ENCODE measurements at regions not wholly inside any gene's neighbourhood (a gene's known extent, or its start where the extent isn't known, plus 50 kb on each side); places are given as distances from the start of the nearest gene placed in this dataset.
"Not testable (repeated sequence)": the region's sequence is repeated elsewhere in the genome, so short reads cannot be mapped to it uniquely, and the experiment has no call there.

DNA sequence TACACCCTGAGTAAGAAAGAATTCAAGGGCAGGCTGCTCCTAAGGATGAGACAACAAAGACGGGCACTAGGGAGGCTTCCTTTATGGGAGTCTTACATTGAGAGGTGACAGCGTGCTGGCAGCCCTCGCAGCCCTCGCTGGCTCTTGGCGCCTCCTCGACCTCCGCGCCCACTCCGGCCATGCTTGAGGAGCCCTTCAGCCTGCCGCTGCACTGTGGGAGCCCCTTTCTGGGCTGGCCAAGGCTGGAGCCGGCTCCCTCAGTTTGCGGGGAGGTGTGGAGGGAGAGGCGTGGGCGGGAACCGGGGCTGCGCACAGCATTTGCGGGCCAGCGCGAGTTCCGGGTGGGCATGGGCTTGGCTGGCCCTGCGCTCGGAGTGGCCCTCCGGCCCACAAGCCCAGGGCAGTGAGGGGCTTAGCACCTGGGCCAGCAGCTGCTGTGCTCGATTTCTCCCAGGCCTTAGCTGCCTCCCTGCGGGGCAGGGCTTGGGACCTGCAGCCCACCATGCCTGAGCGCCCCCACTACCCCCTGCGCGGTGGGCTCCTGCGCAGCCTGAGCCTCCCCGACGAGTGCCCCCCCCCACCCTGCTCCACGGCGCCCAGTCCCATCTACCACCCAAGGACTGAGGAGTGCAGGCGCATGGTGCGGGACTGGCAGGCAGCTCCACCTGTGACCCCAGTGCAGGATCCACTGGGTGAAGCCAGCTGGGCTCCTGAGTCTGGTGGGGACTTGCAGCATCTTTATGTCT, 75.3 kb downstream of the BARX1 start:
- DNase-seq (ENCODE audit: low read depth in 1 of 2, low spot score in 1 of 2), result not testable (repeated sequence)

DNA sequence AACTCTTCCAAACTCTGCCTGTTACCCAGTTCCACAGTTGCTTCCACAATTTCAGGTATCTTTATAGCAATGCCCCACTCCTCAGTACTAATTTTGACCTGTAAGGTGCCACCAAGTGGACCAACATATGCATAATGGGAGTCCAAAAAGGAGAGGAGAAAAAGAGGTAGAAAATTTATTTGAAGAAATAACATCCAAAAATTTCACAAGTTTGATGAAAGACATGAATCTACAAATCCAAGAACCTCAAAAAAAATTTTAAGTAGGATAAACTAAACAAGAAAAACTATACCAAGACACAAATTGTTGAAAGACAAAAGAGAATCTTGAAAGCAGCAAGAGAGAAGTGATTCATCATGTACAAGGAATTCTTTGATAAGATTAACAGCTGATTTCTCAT, 79.8 kb downstream of the BARX1 start:
- no peak for DNase-seq (ENCODE audit: low read depth in 1 of 2, low spot score in 1 of 2)

DNA sequence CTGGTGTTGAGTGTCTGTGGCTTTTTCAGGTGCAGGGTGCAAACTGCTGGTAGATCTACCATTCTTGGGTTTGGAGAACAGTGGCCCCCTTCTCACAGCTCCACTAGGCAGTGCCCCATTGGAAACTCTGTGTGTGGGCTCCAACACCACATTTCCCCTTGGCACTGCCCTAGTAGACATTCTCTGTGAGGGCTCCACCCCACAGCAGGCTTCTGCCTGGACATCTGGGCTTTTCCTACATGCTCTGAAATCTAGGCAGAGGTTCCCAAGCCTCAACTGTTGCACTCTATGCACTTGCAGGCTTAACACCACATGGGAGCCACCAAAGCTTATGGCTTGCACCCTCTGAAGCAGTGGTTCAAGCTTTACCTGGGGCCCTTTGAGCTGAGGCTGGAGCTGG, 80.9 kb downstream of the BARX1 start:
- no peak for DNase-seq (ENCODE audit: low read depth in 1 of 2, low spot score in 1 of 2)

DNA sequence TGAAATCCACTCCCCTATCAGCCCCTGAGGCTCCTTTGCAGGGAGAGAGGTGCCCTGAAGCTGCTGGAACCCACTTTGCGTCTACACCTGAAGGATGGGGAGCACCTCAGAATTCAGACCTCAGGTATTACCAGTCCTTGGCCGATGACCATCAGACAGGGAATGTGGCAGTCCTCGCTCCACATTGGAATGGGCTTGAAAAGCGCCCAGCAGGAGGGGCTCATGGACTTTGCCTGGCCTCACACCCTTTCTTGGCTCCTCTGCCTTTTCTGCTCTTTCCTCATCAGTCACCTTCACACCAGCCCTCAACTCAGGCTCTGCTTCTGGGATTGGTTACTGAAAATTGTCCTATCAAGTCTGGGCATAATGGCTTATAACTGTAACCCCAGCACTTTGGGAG, 83.9 kb downstream of the BARX1 start:
- no peak for DNase-seq (ENCODE audit: low read depth in 1 of 2, low spot score in 1 of 2)

DNA sequence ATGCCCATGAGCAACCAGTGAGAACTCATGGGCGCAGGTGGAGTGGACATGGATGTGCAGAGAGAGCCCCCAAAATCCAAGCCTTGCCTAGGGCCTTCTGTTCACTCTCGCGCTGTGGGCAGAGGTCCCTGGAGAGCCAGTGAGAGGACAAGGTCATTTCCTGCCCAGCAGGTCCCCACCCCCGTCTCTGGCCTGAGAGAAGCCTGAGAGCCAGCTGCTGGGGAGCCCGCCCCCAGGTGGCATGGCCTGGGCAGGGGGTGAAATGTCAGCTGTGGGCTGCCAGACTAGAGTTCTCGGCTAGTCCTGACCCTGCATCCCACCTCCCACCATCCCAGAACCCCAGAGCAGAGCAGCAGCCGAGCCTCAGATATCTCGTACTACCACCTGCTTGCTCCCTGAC, 85.3 kb downstream of the BARX1 start:
- no peak for DNase-seq (ENCODE audit: low read depth in 1 of 2, low spot score in 1 of 2)

DNA sequence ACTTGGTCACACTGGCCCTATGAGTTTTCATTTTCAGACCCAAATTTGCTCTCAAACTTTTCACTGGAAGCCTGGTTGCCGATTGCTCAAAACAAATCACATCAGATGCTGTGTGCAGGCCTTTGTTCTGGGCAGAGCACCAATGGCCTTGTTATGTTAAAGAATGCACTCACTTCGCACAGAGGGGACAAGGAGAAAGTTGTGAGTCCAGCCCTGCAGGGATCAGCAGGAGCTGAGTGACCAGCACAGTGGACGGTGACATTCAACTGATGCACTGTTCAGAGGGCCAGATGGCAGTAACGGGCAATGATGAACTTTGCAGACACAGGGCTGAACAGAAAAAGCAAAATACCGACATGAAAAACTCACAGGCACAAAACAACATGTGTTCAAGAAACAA, 86.1 kb downstream of the BARX1 start:
- DNase-seq (ENCODE audit: low read depth in 1 of 2, low spot score in 1 of 2), result no peak

DNA sequence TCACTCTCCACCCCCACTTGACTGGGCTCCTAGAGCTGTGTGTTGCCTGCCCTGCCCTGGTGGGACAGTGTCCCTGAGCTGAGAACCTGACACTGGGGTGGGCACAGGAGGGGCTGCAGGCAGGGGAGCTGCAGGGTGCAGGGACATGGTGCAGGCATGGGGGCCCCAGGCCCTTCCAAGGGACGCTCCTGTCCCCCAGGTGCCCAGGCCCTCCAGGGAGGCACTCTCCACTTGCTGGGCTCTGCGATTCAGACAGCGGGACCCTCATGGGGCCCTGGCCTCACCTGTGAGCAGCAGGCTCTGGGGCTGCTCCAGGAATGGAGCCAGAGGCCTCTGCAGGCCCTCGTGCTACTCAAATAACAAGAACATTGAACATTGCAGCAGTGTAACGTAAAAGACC, 89.4 kb downstream of the BARX1 start:
- DNase-seq (ENCODE audit: low read depth in 1 of 2, low spot score in 1 of 2), result no peak

DNA sequence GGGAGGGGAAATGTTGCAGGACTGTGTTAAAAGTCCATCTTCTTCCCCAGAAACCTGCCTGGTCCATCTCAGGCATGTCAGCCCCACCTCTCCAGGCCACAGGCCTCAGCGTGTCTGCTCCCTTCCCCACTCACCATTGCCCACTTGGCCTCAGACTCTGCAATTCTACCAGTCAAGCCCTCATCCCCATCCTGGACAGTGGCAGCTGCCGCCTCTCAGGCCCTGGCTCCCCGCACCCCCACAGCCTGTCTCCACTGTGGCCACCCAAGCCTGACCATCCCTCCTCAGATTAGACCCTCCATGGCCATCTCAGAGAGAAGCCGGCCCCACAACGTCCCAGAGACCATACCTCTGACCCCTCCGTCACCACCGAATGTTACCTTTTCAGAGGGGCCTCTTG, 89.9 kb downstream of the BARX1 start:
- DNase-seq (ENCODE audit: low read depth in 1 of 2, low spot score in 1 of 2), result no peak

DNA sequence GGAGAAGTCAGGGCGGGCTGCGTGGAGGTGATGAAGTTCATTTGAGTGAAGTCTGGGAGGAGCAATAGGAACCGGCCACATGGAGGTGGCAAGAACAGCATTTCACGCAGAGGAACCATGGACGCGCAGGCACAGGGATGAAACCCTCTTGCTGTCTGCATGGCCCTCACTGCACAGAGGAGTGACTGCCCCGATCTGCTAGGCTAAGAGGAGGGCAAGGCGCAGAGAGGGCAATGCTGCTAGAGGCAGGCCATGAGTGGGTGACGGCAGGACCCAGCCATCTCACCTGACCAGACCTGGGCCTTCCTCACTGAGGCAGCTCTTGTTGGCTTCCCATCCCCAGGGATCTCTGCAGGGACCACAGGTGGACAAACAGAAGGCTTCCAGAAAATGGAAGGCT, 90.3 kb downstream of the BARX1 start:
- DNase-seq (ENCODE audit: low read depth in 1 of 2, low spot score in 1 of 2), result no peak

DNA sequence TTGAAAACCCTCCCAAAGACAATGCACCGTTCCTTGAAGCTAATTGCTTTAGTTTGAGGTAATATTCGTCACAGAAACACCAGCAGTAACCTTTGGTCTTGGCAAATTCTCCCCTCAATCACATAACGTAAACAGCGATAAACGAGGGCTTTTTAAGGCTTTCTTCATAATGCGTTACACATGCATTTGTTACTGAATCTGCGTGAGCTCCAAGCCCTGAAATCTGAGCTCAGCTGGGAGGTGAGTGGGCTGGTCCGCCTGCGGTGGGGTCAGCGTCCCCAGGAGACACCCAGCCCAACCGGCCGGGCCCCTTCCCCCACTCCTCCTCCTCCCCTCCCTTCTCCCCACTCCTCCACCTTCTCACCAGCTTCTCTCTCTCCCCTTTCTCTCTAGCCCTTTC, 91.1 kb downstream of the BARX1 start:
- no peak for DNase-seq (ENCODE audit: low read depth in 1 of 2, low spot score in 1 of 2)

DNA sequence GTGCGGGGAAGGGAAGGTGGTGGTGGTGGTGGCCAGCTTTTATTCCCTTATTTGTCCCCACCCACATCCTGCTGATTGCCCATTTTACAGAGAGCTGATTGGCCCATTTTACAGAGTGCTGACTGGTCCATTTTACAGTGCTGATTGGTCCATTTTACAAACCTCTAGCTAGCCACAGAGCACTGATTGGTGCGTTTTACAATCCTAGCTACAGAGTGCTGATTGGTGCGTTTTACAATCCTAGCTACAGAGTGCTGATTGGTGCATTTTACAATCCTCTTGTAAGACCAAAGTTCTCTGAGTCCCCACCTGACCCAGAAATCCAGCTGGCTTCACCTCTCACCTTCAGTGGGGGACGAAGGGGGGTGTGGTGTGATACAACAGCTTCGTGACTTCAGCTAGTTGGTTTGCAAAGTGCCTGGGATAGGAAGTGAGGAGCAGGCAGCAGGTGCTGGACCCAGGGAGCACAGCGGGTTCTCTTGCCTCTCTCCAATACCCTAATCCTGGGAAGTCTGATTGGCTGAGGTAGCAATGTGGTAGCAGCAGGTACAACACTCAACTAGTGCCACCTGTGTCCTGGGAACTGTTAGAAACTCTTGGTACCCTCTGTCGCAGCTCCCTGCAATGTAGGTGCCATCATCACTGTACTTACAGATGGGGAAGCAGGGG, 92.1 kb downstream of the BARX1 start:
- DNase-seq (ENCODE audit: low read depth in 1 of 2, low spot score in 1 of 2), result no peak

DNA sequence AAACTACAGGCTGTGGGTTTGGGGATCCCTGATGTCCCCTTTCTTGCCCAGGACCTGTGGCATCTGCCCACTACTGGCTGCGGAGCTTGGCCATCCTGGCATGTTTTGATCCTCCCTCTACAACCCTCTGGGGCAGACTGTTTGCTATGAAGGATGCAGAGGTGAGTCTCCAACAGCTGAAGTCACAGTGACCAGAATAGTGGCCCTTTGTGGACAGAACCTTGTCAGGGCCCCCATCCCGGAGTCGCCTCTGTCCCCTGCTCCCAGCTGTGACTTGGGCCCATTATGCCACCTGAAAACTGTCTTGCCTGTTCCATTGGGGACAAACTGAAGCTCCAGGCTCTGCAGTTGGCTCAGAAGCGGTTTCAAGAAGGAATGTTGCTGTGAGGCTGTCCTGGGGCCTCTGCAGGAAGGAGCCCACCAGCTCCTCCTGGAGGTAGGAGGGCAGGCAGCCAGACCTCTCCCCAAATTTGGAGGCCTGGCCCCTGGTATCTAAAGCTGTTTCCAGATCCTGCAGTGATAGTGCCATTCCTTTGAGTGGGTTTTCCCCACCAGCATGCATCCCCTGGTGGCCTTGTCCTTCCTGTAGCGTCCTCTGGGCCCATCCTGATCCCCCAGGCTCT, 93.3 kb downstream of the BARX1 start:
- no peak for DNase-seq (ENCODE audit: low read depth in 1 of 2, low spot score in 1 of 2)

DNA sequence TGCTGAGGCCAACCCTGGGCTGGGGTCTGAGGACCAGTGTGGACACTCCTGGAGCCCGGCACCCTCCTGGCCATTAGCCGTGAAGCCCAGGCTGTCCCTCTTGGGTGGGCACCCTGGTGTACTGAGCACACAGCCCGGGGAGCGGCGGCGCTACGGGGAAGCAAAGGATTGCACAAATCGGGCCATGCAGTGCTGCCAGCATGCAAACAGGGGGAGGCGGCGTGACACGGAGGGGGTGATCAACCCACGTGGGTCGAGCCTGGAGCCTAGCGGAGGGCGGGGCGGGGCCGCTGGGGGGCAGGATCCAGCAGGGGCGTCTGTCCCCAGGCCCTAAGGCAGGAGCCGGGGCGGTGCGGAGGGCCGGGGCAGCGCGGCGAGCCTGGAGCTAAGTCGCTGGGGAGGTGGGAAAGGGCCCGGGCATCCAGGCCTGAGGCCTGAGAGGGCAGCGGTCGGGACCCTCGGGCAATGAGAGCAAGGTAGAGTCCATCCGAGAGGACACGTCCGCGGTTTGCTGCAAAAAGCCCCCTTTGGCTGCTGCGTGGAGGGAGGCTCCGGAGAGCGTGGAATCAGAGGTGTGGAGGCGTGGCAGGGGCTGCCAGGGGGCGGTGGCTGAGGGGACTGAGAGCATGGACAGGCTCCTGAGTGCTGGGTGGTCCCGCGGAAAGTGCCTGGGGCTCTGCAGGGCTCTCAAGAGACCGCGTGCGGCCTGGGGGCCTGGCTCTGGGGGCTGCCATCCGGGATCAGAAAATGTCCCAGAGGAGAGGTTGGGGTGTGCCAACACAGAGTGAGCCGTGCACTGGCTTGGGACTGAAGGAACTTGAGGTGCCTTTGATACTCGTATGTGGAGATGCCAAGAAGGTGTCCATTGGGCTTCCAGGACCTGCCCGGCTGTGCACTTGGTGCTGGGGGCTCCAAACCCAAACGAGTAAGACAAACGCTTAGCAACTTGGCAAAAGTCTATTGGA, 94.2 kb downstream of the BARX1 start:
- no peak for DNase-seq (ENCODE audit: low read depth in 1 of 2, low spot score in 1 of 2)

DNA sequence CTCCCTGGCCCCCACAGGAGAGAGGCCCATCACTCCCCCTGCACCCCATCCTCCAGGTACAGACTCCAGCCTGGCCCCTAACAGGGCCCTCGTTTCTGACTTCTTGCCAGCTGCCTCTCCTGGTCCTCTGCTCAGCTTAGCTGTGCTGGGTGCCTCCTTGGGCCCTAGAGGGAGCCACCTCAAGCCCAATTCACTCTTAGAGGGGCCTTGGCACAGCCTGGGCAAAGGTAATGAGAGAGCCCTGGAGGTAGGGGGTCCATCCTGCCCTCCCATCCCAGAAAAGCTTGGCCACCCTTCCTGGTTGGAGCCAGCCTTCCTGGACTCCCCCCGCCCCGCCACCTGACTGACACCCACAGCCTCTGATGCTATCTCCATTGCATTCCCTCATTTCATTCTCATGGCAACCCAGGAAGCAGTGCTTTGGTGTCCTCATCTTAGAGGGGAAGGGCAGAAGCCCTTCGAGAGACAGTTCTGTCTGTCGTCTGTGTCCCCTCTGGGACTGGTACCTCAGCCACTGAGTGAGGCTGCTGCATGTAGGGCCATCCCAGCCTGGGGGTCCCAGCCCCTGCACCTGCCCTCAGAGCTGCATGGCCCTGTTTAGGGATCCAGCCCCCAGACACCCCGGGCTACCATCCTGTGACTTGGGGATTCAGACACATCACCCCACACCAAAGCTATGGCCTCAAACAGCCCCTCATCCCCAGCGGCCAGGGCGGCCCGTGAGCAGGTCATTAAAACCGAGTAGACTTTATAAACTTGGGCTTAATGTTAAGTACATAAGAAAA, 95.5 kb downstream of the BARX1 start:
- DNase-seq (ENCODE audit: low read depth in 1 of 2, low spot score in 1 of 2), result no peak

DNA sequence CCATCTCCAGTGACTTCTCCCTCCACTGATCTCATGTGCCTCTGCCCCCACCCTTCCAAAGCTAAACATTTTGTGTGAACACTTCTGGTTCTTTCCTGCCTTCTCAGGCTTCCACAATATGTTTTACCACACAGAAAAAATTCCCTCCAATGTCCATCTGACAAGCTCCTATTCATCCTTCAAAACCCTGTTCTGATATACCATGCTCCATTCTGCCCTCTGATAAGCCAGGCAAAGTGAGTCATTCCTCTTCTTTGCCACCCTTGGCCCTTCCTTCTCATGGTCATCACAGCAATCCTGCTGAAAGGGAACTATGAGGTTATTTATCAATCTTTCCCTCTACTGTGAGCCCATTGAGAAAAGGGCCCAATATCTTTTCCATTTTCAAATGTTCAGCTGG, 97.6 kb downstream of the BARX1 start:
- DNase-seq (ENCODE audit: low read depth in 1 of 2, low spot score in 1 of 2), result no peak

DNA sequence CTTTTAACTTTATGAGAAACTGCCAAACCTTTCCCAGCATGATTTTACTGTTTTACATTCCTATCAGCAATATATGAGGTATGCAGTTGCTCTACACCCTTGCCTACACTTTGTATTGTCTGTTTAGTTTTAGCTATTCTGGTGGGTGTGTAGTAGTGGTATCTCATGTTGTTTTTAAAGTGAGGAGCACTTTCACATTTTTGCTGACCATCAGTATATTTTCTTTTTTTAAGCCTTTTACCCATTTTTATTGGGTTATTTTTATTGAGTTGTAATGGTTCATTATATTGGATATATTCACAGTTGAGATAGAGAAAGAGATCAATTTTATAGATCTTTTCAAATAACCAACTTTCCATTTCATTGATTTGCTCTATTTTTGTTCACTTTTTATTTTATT, 102.4 kb downstream of the BARX1 start:
- DNase-seq (ENCODE audit: low read depth in 1 of 2, low spot score in 1 of 2), result no peak

DNA sequence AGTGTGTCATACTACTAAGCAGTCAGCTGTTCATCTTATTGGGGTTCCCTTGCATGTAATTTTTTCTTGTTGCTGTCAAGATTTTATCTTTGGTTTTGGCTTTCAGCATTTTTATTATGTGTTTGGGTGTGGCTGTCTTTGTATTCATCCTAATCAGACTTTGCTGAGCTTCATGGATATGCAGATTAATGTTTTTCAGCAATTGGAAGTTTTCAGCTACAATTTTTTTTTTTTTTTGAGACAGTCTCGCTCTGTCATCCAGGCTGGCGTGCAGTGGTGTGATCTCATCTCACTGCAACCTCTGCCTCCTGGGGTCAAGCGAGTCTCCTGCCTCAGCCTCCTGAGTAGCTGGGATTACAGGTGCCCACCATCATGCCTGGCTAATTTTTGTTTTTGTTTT, 108.8 kb downstream of the BARX1 start:
- DNase-seq (ENCODE audit: low read depth in 1 of 2, low spot score in 1 of 2), result no peak

DNA sequence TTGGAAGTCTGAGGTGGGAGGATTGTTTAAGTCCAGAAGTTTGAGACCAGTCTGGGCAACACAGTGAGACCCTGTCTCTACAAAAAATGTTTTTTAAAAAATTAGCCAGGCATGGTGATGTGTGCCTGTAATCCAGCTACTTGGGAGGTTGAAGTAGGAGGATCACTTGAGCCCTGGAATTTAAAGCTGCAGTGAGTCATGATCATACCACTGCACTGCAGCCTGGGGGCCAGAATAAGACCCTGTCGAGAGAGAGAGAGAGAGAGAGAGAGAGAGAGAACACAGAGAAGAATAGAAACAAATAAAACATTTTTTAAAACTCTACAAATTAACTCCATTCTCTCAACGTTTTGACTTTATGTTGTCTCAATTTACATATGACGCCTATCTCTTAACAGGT, 111.8 kb downstream of the BARX1 start:
- no peak for DNase-seq (ENCODE audit: low read depth in 1 of 2, low spot score in 1 of 2)

DNA sequence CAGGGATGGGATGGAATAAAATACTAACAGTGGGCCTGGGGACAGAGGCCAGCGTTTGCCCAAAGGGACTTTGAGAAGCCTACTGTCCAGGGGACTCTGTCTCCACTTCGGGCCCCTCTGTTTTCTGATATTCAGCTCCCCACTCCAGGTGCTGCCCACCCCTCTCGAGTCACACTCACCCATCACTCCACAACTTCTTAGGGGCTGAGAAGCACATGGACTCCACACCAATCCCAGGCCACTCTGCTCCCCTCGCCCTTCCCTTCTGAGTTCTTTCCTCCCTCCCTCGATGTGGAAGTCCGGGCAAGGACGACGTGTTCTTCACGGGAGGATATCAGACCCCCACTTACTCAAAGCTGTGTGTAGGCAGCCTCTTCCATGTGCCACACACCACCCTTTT, 124.5 kb downstream of the BARX1 start:
- no peak for DNase-seq (ENCODE audit: low read depth in 1 of 2, low spot score in 1 of 2)

DNA sequence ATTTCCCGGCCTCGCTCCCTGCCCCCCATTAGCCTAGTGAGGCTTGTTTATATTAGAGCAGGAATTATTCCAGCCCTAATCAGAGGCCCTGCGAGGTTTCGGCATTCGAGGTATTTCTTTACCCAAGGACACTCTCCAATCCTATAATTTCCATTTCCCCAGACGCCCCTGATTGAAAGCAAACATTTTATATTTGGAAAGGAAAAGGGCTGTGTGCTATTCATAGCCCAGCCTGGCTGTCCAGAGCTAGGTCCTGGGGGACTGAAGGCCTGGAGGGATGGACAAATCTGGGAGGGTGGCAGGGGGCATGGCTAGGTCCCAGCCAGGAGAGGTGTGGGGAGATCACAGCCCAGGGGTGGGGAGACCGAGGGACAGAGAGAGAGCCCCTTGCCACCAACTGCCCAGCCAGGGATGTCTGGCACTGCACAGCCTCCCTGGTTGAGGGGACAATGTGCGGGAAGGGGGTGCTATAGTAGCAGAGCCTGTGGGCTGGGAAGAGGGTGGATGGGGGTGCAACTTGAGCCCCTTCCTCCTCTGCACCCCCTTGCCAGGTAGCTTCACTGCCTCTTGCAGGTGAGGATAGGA, 125.1 kb downstream of the BARX1 start:
- no peak for DNase-seq (ENCODE audit: low read depth in 1 of 2, low spot score in 1 of 2)

Measured in activated CD4-positive, alpha-beta T cell treated with anti-CD3 and anti-CD28 coated beads, Interleukin-2, amount 50 U/mL, for 24 hours (primary cell).